ENCODE measurements at regions not wholly inside any gene's neighbourhood (a gene's known extent, or its start where the extent isn't known, plus 50 kb on each side); places are given as distances from the start of the nearest gene placed in this dataset.

DNA sequence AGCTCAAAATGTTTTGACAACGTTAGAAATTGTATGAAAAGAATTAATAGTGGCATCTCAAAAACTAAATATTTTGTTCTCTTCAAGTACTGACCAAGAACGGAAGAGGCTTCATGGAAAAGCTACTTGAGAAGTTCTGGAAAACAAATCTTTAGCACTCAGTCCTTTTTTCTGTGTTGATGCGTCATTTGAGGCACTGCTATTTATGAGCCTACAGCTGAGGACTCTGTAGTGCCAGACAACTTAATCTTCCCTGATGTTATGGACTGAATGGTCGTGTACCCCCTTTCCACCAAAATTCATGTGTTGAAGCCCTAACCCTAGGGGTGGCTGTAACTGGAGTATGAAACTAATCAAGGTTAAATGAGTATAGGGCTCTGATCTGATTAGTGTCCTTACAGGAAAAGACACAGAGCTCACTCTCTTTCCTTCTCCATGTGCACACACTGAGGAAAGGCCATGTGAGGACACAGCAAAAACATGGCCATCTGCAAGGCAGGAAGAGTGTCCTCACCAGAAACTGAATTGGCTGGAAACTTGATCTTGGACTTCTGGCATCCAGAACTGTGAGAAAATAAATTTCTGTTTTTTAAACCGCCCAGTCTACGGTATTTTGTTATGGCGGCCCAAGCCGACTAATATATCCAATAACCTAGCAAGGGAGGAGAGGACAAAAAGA is 337.0 kb upstream of the CLEC14A start (continued):
- no peak for TF ChIP-seq ZNF366 (tag by site-specific recombination; conservative IDR thresholded peaks at IDR 0.05)
- no peak for TF ChIP-seq ZBTB20 (tag by site-specific recombination; IDR thresholded peaks at IDR 0.05)
- no peak for TF ChIP-seq ZNF670 (tag by site-specific recombination; IDR thresholded peaks at IDR 0.05; ENCODE audit: low read depth)
- no peak for TF ChIP-seq ZNF473 (tag by site-specific recombination; IDR thresholded peaks at IDR 0.05)
- TF ChIP-seq ZNF10 (tag by site-specific recombination; IDR thresholded peaks at IDR 0.05): no peak

DNA sequence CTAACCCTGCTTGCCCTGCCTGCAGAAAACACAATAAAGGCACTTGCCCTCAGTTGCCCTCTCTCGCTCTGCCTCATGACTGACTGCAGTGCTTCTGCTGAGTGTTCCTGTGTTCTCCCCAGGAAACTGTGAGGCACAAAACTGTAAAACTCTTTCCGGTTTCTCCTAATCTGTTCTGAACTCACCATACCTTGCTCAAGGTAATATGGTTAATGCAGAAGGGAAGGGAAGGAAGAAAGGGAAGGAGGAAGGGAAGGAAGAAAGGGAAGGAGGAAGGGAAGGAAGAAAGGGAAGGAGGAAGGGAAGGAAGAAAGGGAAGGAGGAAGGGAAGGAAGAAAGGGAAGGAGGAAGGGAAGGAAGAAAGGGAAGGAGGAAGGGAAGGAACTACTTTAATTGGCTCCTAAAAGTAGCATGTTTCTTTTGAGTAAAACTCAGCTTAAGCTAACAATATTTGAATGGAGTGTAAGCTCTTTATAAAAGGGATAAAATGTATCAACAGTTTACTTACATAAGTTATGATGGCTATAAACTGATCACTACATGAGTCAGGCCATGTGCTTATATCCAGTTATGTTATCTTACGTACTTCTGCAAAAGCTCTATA is 334.0 kb upstream of the CLEC14A start:
- no peaks in the 10 kb centered on the region for H3K9me3 ChIP-seq (ENCODE audit: control insufficient read depth, insufficient read depth, low read depth, low read length)
- ChIA-PET POLR2A (no interaction called here), CTCF (no interaction called here)
- no peaks in the 10 kb centered on the region for H3K36me3 ChIP-seq (ENCODE audit: control insufficient read depth in 2 of 2, insufficient read depth in 1 of 2, low read length in 2 of 2)
- no peak overlapping the region for H3K4me3 ChIP-seq (ENCODE audit: low read depth, low read length)
- H3K27ac ChIP-seq (ENCODE audit: extremely low read depth, low read depth, low read length): no peak overlapping the region
- no peaks in the 10 kb centered on the region for H3K4me1 ChIP-seq (ENCODE audit: control insufficient read depth, insufficient read depth, low read length)
- TF ChIP-seq, protein P1, sequence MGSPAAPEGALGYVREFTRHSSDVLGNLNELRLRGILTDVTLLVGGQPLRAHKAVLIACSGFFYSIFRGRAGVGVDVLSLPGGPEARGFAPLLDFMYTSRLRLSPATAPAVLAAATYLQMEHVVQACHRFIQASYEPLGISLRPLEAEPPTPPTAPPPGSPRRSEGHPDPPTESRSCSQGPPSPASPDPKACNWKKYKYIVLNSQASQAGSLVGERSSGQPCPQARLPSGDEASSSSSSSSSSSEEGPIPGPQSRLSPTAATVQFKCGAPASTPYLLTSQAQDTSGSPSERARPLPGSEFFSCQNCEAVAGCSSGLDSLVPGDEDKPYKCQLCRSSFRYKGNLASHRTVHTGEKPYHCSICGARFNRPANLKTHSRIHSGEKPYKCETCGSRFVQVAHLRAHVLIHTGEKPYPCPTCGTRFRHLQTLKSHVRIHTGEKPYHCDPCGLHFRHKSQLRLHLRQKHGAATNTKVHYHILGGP (tag by site-specific recombination; IDR thresholded peaks at IDR 0.05): no peak
- TF ChIP-seq, protein P2, sequence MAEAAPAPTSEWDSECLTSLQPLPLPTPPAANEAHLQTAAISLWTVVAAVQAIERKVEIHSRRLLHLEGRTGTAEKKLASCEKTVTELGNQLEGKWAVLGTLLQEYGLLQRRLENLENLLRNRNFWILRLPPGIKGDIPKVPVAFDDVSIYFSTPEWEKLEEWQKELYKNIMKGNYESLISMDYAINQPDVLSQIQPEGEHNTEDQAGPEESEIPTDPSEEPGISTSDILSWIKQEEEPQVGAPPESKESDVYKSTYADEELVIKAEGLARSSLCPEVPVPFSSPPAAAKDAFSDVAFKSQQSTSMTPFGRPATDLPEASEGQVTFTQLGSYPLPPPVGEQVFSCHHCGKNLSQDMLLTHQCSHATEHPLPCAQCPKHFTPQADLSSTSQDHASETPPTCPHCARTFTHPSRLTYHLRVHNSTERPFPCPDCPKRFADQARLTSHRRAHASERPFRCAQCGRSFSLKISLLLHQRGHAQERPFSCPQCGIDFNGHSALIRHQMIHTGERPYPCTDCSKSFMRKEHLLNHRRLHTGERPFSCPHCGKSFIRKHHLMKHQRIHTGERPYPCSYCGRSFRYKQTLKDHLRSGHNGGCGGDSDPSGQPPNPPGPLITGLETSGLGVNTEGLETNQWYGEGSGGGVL (tag by site-specific recombination; IDR thresholded peaks at IDR 0.05): no peak
- TF ChIP-seq ZNF747 (tag by site-specific recombination; IDR thresholded peaks at IDR 0.05): no peak
- TF ChIP-seq, protein P3, sequence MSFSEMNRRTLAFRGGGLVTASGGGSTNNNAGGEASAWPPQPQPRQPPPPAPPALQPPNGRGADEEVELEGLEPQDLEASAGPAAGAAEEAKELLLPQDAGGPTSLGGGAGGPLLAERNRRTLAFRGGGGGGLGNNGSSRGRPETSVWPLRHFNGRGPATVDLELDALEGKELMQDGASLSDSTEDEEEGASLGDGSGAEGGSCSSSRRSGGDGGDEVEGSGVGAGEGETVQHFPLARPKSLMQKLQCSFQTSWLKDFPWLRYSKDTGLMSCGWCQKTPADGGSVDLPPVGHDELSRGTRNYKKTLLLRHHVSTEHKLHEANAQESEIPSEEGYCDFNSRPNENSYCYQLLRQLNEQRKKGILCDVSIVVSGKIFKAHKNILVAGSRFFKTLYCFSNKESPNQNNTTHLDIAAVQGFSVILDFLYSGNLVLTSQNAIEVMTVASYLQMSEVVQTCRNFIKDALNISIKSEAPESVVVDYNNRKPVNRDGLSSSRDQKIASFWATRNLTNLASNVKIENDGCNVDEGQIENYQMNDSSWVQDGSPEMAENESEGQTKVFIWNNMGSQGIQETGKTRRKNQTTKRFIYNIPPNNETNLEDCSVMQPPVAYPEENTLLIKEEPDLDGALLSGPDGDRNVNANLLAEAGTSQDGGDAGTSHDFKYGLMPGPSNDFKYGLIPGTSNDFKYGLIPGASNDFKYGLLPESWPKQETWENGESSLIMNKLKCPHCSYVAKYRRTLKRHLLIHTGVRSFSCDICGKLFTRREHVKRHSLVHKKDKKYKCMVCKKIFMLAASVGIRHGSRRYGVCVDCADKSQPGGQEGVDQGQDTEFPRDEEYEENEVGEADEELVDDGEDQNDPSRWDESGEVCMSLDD (tag by site-specific recombination; IDR thresholded peaks at IDR 0.05): no peak
- TF ChIP-seq, protein P4, sequence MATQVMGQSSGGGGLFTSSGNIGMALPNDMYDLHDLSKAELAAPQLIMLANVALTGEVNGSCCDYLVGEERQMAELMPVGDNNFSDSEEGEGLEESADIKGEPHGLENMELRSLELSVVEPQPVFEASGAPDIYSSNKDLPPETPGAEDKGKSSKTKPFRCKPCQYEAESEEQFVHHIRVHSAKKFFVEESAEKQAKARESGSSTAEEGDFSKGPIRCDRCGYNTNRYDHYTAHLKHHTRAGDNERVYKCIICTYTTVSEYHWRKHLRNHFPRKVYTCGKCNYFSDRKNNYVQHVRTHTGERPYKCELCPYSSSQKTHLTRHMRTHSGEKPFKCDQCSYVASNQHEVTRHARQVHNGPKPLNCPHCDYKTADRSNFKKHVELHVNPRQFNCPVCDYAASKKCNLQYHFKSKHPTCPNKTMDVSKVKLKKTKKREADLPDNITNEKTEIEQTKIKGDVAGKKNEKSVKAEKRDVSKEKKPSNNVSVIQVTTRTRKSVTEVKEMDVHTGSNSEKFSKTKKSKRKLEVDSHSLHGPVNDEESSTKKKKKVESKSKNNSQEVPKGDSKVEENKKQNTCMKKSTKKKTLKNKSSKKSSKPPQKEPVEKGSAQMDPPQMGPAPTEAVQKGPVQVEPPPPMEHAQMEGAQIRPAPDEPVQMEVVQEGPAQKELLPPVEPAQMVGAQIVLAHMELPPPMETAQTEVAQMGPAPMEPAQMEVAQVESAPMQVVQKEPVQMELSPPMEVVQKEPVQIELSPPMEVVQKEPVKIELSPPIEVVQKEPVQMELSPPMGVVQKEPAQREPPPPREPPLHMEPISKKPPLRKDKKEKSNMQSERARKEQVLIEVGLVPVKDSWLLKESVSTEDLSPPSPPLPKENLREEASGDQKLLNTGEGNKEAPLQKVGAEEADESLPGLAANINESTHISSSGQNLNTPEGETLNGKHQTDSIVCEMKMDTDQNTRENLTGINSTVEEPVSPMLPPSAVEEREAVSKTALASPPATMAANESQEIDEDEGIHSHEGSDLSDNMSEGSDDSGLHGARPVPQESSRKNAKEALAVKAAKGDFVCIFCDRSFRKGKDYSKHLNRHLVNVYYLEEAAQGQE (tag by site-specific recombination; IDR thresholded peaks at IDR 0.05): no peak
- TF ChIP-seq KLF10 (tag by site-specific recombination; IDR thresholded peaks at IDR 0.05): no peak
- TF ChIP-seq, protein P5, sequence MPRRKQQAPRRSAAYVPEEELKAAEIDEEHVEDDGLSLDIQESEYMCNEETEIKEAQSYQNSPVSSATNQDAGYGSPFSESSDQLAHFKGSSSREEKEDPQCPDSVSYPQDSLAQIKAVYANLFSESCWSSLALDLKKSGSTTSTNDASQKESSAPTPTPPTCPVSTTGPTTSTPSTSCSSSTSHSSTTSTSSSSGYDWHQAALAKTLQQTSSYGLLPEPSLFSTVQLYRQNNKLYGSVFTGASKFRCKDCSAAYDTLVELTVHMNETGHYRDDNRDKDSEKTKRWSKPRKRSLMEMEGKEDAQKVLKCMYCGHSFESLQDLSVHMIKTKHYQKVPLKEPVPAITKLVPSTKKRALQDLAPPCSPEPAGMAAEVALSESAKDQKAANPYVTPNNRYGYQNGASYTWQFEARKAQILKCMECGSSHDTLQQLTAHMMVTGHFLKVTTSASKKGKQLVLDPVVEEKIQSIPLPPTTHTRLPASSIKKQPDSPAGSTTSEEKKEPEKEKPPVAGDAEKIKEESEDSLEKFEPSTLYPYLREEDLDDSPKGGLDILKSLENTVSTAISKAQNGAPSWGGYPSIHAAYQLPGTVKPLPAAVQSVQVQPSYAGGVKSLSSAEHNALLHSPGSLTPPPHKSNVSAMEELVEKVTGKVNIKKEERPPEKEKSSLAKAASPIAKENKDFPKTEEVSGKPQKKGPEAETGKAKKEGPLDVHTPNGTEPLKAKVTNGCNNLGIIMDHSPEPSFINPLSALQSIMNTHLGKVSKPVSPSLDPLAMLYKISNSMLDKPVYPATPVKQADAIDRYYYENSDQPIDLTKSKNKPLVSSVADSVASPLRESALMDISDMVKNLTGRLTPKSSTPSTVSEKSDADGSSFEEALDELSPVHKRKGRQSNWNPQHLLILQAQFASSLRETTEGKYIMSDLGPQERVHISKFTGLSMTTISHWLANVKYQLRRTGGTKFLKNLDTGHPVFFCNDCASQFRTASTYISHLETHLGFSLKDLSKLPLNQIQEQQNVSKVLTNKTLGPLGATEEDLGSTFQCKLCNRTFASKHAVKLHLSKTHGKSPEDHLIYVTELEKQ (tag by site-specific recombination; IDR thresholded peaks at IDR 0.05; ENCODE audit: borderline replicate concordance): no peak
- TF ChIP-seq ZNF292 (tag by site-specific recombination; IDR thresholded peaks at IDR 0.05; ENCODE audit: borderline replicate concordance, low read depth): no peak
- no peak for TF ChIP-seq ZNF211 (tag by site-specific recombination; IDR thresholded peaks at IDR 0.05; ENCODE audit: low read depth)
- TF ChIP-seq ZNF558 (tag by site-specific recombination; IDR thresholded peaks at IDR 0.05): no peak
- TF ChIP-seq ZNF23 (tag by site-specific recombination; IDR thresholded peaks at IDR 0.05; ENCODE audit: borderline replicate concordance): no peak
- TF ChIP-seq, protein P6, sequence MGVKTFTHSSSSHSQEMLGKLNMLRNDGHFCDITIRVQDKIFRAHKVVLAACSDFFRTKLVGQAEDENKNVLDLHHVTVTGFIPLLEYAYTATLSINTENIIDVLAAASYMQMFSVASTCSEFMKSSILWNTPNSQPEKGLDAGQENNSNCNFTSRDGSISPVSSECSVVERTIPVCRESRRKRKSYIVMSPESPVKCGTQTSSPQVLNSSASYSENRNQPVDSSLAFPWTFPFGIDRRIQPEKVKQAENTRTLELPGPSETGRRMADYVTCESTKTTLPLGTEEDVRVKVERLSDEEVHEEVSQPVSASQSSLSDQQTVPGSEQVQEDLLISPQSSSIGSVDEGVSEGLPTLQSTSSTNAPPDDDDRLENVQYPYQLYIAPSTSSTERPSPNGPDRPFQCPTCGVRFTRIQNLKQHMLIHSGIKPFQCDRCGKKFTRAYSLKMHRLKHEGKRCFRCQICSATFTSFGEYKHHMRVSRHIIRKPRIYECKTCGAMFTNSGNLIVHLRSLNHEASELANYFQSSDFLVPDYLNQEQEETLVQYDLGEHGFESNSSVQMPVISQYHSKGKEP (tag by site-specific recombination; IDR thresholded peaks at IDR 0.05): no peak
- TF ChIP-seq ZNF768 (tag by site-specific recombination; IDR thresholded peaks at IDR 0.05): no peak
- no peak for TF ChIP-seq ZFP37 (tag by site-specific recombination; IDR thresholded peaks at IDR 0.05)

Measured in HEK293 (cell line).